HEK293 (cell line): ENCODE measurements at regions not wholly inside any gene's neighbourhood (a gene's known extent, or its start where the extent isn't known, plus 50 kb on each side); places are given as distances from the start of the nearest gene placed in this dataset.

Source experiments
- CTCF ChIA-PET: fragments of 350-600 bp; formaldehyde crosslinking; extraction: SDS; loops from one replicate; lab custom pipeline; 2021; ENCODE audit warnings: antibody characterized with exemption; lab: Yijun Ruan, JAX
- POLR2A ChIA-PET: fragments of 300-600 bp; formaldehyde crosslinking; extraction: SDS; loops from one replicate; lab custom pipeline; 2020; ENCODE audit warnings: antibody characterized with exemption, inconsistent platforms; lab: Yijun Ruan, JAX
- H3K27ac ChIP-seq: fragments of 200-500 bp; sonication (Bioruptor generic); 2 replicates; pipeline ENCODE4 v1.5.1; 2014; ENCODE audit warnings: low read depth, low read length, control low read depth, inconsistent platforms; ENCODE audit errors: extremely low read depth
- H3K36me3 ChIP-seq, 2 experiments: fragments of 200-500 bp in 1 of 2; sonication (Bioruptor generic) in 1 of 2; 1 replicate in 1 of 2; 2 replicates in 1 of 2; pipeline ENCODE4 v1.5.1; 2014 to 2017; ENCODE audit warnings: inconsistent platforms in 2 of 2, low read length in 2 of 2; ENCODE audit not compliant: control insufficient read depth in 2 of 2, insufficient read depth in 1 of 2
- H3K4me1 ChIP-seq: fragments of 200-500 bp; sonication (Bioruptor generic); 2 replicates; pipeline ENCODE4 v1.5.1; 2014; ENCODE audit warnings: mild to moderate bottlenecking, low read length, inconsistent platforms; ENCODE audit not compliant: control insufficient read depth, insufficient read depth
- H3K4me3 ChIP-seq: 2 replicates; pipeline ENCODE4 v1.5.1; 2011; ENCODE audit warnings: low read depth, mild to moderate bottlenecking, control low read depth, low read length, moderate library complexity
- H3K9me3 ChIP-seq: fragments of 200-500 bp; sonication (Bioruptor generic); 2 replicates; pipeline ENCODE4 v1.5.1; 2014; ENCODE audit warnings: low read depth, low read length, inconsistent platforms; ENCODE audit not compliant: control insufficient read depth, insufficient read depth
- FEZF1 ChIP-seq: fragments of 450-650 bp; formaldehyde crosslinking; IDR thresholded peaks from 2 replicates; pipeline ENCODE4 v1.5.1; 2016; ENCODE audit warnings: missing biosample characterization, missing genetic modification characterization
- GFI1B ChIP-seq: fragments of 450-650 bp; formaldehyde crosslinking; IDR thresholded peaks from 2 replicates; pipeline ENCODE4 v1.5.1; 2016; ENCODE audit warnings: missing biosample characterization, missing genetic modification characterization
- HOXC10 ChIP-seq: sonication (generic); formaldehyde crosslinking; IDR thresholded peaks from 2 replicates; pipeline ENCODE4 v1.8.1; 2023; ENCODE audit warnings: mild to moderate bottlenecking, missing genetic modification reagents
- HOXD13 ChIP-seq: sonication (generic); formaldehyde crosslinking; IDR thresholded peaks from 2 replicates; pipeline ENCODE4 v1.8.0; 2022; ENCODE audit warnings: missing genetic modification reagents, borderline replicate concordance
- KLF10 ChIP-seq: fragments of 450-650 bp; IDR thresholded peaks from 2 replicates; pipeline ENCODE4 v1.5.1; 2018; ENCODE audit warnings: missing biosample characterization, mild to moderate bottlenecking, missing genetic modification characterization
- TSHZ1 ChIP-seq: fragments of 450-650 bp; formaldehyde crosslinking; IDR thresholded peaks from 2 replicates; pipeline ENCODE4 v1.5.1; 2016; ENCODE audit warnings: missing biosample characterization, missing genetic modification characterization, borderline replicate concordance
- YY1 ChIP-seq: fragments of 450-650 bp; formaldehyde crosslinking; IDR thresholded peaks from 2 replicates; pipeline ENCODE4 v1.5.1; 2018; ENCODE audit warnings: missing biosample characterization, missing genetic modification characterization
- ZBTB20 ChIP-seq: fragments of 450-650 bp; formaldehyde crosslinking; IDR thresholded peaks from 2 replicates; pipeline ENCODE4 v1.5.1; 2016; ENCODE audit warnings: missing biosample characterization, missing genetic modification characterization
- ZBTB7A ChIP-seq: fragments of 450-650 bp; formaldehyde crosslinking; IDR thresholded peaks from 2 replicates; pipeline ENCODE4 v1.5.1; 2016; ENCODE audit warnings: low read depth, missing biosample characterization, missing genetic modification characterization
- ZFP41 ChIP-seq: fragments of 450-650 bp; formaldehyde crosslinking; IDR thresholded peaks from 2 replicates; pipeline ENCODE4 v1.5.1; 2016; ENCODE audit warnings: missing biosample characterization, missing genetic modification characterization, borderline replicate concordance
- ZNF138 ChIP-seq: fragments of 450-650 bp; formaldehyde crosslinking; IDR thresholded peaks from 2 replicates; pipeline ENCODE4 v1.5.1; 2016; ENCODE audit warnings: missing biosample characterization, missing genetic modification characterization, borderline replicate concordance
- ZNF146 ChIP-seq: fragments of 450-650 bp; formaldehyde crosslinking; IDR thresholded peaks from 2 replicates; pipeline ENCODE4 v1.5.1; 2016; ENCODE audit warnings: missing biosample characterization, missing genetic modification characterization
- ZNF155 ChIP-seq: fragments of 450-650 bp; formaldehyde crosslinking; IDR thresholded peaks from 2 replicates; pipeline ENCODE4 v1.5.1; 2016; ENCODE audit warnings: missing biosample characterization, missing genetic modification characterization
- ZNF184 ChIP-seq: fragments of 450-650 bp; IDR thresholded peaks from 2 replicates; pipeline ENCODE4 v1.5.1; 2018; ENCODE audit warnings: missing biosample characterization, mild to moderate bottlenecking, missing genetic modification characterization
- ZNF2 ChIP-seq: fragments of 450-650 bp; formaldehyde crosslinking; IDR thresholded peaks from 2 replicates; pipeline ENCODE4 v1.5.1; 2016; ENCODE audit warnings: missing biosample characterization, missing genetic modification characterization
- ZNF239 ChIP-seq: fragments of 450-650 bp; formaldehyde crosslinking; IDR thresholded peaks from 2 replicates; pipeline ENCODE4 v1.5.1; 2016; ENCODE audit warnings: missing biosample characterization, missing genetic modification characterization
- ZNF248 ChIP-seq: fragments of 450-650 bp; formaldehyde crosslinking; IDR thresholded peaks from 2 replicates; pipeline ENCODE4 v1.5.1; 2017; ENCODE audit warnings: missing biosample characterization, missing genetic modification characterization
- ZNF274 ChIP-seq, 2 experiments: fragments of 200-500 bp in 1 of 2; fragments of 450-650 bp in 1 of 2; sonication (Bioruptor generic) in 1 of 2; formaldehyde crosslinking in 1 of 2; IDR thresholded peaks; 2 replicates each; pipeline versions ENCODE4 v1.5.1 to v1.6.1; 2014 to 2016; ENCODE audit warnings: borderline replicate concordance in 1 of 2, inconsistent platforms in 1 of 2, low read length in 1 of 2, missing biosample characterization in 1 of 2, missing genetic modification characterization in 1 of 2
- ZNF391 ChIP-seq: fragments of 450-650 bp; formaldehyde crosslinking; IDR thresholded peaks from 2 replicates; pipeline ENCODE4 v1.5.1; 2016; ENCODE audit warnings: low read depth, missing biosample characterization, missing genetic modification characterization, borderline replicate concordance
- ZNF423 ChIP-seq: fragments of 450-650 bp; formaldehyde crosslinking; IDR thresholded peaks from 2 replicates; pipeline ENCODE4 v1.5.1; 2016; ENCODE audit warnings: missing biosample characterization, missing genetic modification characterization
- ZNF488 ChIP-seq: fragments of 450-650 bp; formaldehyde crosslinking; IDR thresholded peaks from 2 replicates; pipeline ENCODE4 v1.5.1; 2016; ENCODE audit warnings: missing biosample characterization, missing genetic modification characterization
- ZNF548 ChIP-seq: fragments of 450-650 bp; formaldehyde crosslinking; IDR thresholded peaks from 2 replicates; pipeline ENCODE4 v1.5.1; 2016; ENCODE audit warnings: missing biosample characterization, missing genetic modification characterization
- ZNF549 ChIP-seq: fragments of 450-650 bp; IDR thresholded peaks from 2 replicates; pipeline ENCODE4 v1.5.1; 2018; ENCODE audit warnings: missing biosample characterization, missing genetic modification characterization, mild to moderate bottlenecking, inconsistent platforms, moderate library complexity
- ZNF585B ChIP-seq: fragments of 450-650 bp; formaldehyde crosslinking; IDR thresholded peaks from 2 replicates; pipeline ENCODE4 v1.5.1; 2016; ENCODE audit warnings: missing biosample characterization, missing genetic modification characterization
- ZNF645 ChIP-seq: fragments of 450-650 bp; formaldehyde crosslinking; IDR thresholded peaks from 2 replicates; pipeline ENCODE4; 2016; ENCODE audit warnings: missing biosample characterization, missing genetic modification characterization
- ZNF654 ChIP-seq: fragments of 450-650 bp; formaldehyde crosslinking; IDR thresholded peaks from 2 replicates; pipeline ENCODE4 v1.5.1; 2016; ENCODE audit warnings: low read depth, missing biosample characterization, missing genetic modification characterization
- ZNF658 ChIP-seq: fragments of 450-650 bp; formaldehyde crosslinking; IDR thresholded peaks from 2 replicates; pipeline ENCODE4; 2016; ENCODE audit warnings: missing biosample characterization, missing genetic modification characterization
- ZNF692 ChIP-seq: fragments of 450-650 bp; formaldehyde crosslinking; IDR thresholded peaks from 2 replicates; pipeline ENCODE4 v1.5.1; 2016; ENCODE audit warnings: missing biosample characterization, missing genetic modification characterization
- ZNF701 ChIP-seq: fragments of 450-650 bp; formaldehyde crosslinking; IDR thresholded peaks from 2 replicates; pipeline ENCODE4 v1.5.1; 2016; ENCODE audit warnings: missing biosample characterization, missing genetic modification characterization
- ZNF704 ChIP-seq: fragments of 450-650 bp; formaldehyde crosslinking; IDR thresholded peaks from 2 replicates; pipeline ENCODE4 v1.5.1; 2016; ENCODE audit warnings: missing biosample characterization, missing genetic modification characterization
- ZNF791 ChIP-seq: fragments of 450-650 bp; formaldehyde crosslinking; IDR thresholded peaks from 2 replicates; pipeline ENCODE4 v1.5.1; 2016; ENCODE audit warnings: missing biosample characterization, missing genetic modification characterization
- ZXDB ChIP-seq: fragments of 450-650 bp; formaldehyde crosslinking; IDR thresholded peaks from 2 replicates; pipeline ENCODE4 v1.5.1; 2016; ENCODE audit warnings: missing biosample characterization, missing genetic modification characterization

GRCh38 chr6:156662025-156662445 is 115.1 kb upstream of the ARID1B start:
- no peaks in the 10 kb centered on the region for H3K4me1 ChIP-seq
- CTCF ChIA-PET, result no interaction called here
- TF ChIP-seq ZNF645 (no peak), ZNF2 (tag by site-specific recombination) (no peak), ZNF488 (no peak), ZNF654 (no peak), ZNF274 (IDR thresholded peaks at IDR 0.05; ENCODE audit: low read length) (no peak), ZNF274 (tag by site-specific recombination; IDR thresholded peaks at IDR 0.05; ENCODE audit: borderline replicate concordance) (no peak), ZNF391 (no peak), ZNF423 (no peak), ZNF704 (tag by site-specific recombination) (no peak), ZNF549 (tag by site-specific recombination) (no peak), ZNF184 (no peak), ZBTB7A (tag by site-specific recombination) (no peak), ZNF239 (tag by site-specific recombination) (no peak), ZNF658 (tag by site-specific recombination) (no peak), HOXC10 (CRISPR knock-in tag) (no peak), FEZF1 (tag by site-specific recombination) (no peak), ZNF548 (tag by site-specific recombination) (no peak), ZNF138 (tag by site-specific recombination) (no peak), ZXDB (tag by site-specific recombination) (no peak), ZNF791 (no peak)
- no peaks in the 10 kb centered on the region for H3K36me3 ChIP-seq
- H3K4me3 ChIP-seq, result no peak overlapping the region
- no peak overlapping the region for H3K27ac ChIP-seq
- POLR2A ChIA-PET, result no interaction called here
- H3K9me3 ChIP-seq, result no peaks in the 10 kb centered on the region

GRCh38 chr6:156660389-156660788 is 116.8 kb upstream of the ARID1B start:
- no peaks in the 10 kb centered on the region for H3K9me3 ChIP-seq
- no peak overlapping the region for H3K4me3 ChIP-seq
- H3K4me1 ChIP-seq, result no peaks in the 10 kb centered on the region
- H3K36me3 ChIP-seq, result no peaks in the 10 kb centered on the region
- H3K27ac ChIP-seq, result no peak overlapping the region
- ChIA-PET POLR2A (interaction anchor here (0.6 kb wide), 1 partner anchor 56 kb away, joined by 5 read pairs; no protein-coding TSS in a partner anchor), CTCF (no interaction called here)
- TF ChIP-seq ZNF585B (no peak), ZFP41 (no peak), KLF10 (tag by site-specific recombination) (no peak), ZNF184 (no peak), ZNF146 (no peak), GFI1B (no peak), HOXD13 (no peak), ZNF155 (tag by site-specific recombination) (no peak), ZBTB20 (tag by site-specific recombination) (no peak), TSHZ1 (tag by site-specific recombination) (no peak), ZNF692 (no peak), YY1 (tag by site-specific recombination) (no peak), ZNF248 (tag by site-specific recombination) (no peak), ZNF701 (tag by site-specific recombination) (no peak)
